Mucosa of rectum (tissue), 2 donors: ENCODE measurements at regions not wholly inside any gene's neighbourhood (a gene's known extent, or its start where the extent isn't known, plus 50 kb on each side); places are given as distances from the start of the nearest gene placed in this dataset.
"Not testable (repeated sequence)": the region's sequence is repeated elsewhere in the genome, so short reads cannot be mapped to it uniquely, and the experiment has no call there.

Source experiments
- H3K27ac ChIP-seq, 2 donors: one replicate each; pipeline ENCODE4 v1.7.0; 2013; ENCODE audit warnings: inconsistent platforms in 2 of 2, low read depth in 2 of 2, low read length in 2 of 2
- H3K27me3 ChIP-seq, 2 donors: one replicate each; pipeline ENCODE4 v1.7.0; 2013; ENCODE audit warnings: low read length in 2 of 2; ENCODE audit not compliant: control insufficient read depth in 2 of 2, insufficient read depth in 2 of 2
- H3K36me3 ChIP-seq, 2 donors: one replicate each; pipeline ENCODE4 v1.7.0; 2013; ENCODE audit warnings: low read length in 2 of 2; ENCODE audit not compliant: control insufficient read depth in 2 of 2, insufficient read depth in 2 of 2
- H3K4me1 ChIP-seq, 2 donors: one replicate each; pipeline ENCODE4 v1.7.0; 2013; ENCODE audit warnings: low read length in 2 of 2, mild to moderate bottlenecking in 1 of 2; ENCODE audit not compliant: control insufficient read depth in 2 of 2, insufficient read depth in 2 of 2
- H3K4me3 ChIP-seq, 2 donors: one replicate each; pipeline ENCODE4 v1.7.0; 2013; ENCODE audit warnings: low read length in 2 of 2
- H3K9ac ChIP-seq, 2 donors: one replicate each; pipeline ENCODE4 v1.7.0; 2013; ENCODE audit warnings: low read length in 2 of 2, low read depth in 1 of 2, mild to moderate bottlenecking in 1 of 2
- H3K9me3 ChIP-seq, 2 donors: one replicate each; pipeline ENCODE4 v1.7.0; 2013; ENCODE audit warnings: low read length in 2 of 2; ENCODE audit not compliant: control insufficient read depth in 2 of 2
- donor health status: healthy.
- donor health status: Normal muscosa, but diverticular disease.

GRCh38 chr4:187665086-187665485 is 330.5 kb upstream of the ZFP42 start:
- H3K4me1 ChIP-seq: no peaks in the 10 kb centered on the region
- no peak overlapping the region for H3K9ac ChIP-seq
- H3K27ac ChIP-seq: no peak overlapping the region
- H3K27me3 ChIP-seq: no peaks in the 10 kb centered on the region
- H3K36me3 ChIP-seq: no peaks in the 10 kb centered on the region
- H3K4me3 ChIP-seq: no peak overlapping the region
- no peaks in the 10 kb centered on the region for H3K9me3 ChIP-seq

DNA sequence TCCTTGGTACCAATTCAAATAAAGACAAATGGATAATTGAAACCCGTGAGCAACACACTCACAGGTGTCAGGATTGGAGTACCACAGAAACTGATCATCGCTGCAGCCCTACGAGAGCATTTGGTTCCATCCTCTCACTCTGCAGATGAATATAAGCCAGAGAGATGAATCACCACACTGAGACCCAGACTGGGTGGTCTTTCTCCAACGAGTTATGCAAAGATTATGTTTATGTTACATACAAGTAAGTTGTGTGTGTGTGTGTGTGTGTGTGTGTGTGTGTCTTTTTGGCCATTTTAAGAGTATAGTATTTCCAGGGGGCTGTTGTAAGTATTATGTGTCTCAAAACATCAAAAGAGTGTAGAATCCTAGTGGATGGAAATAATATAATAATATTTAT is 329.5 kb upstream of the ZFP42 start:
- H3K9me3 ChIP-seq: no peaks in the 10 kb centered on the region
- H3K27ac ChIP-seq: no peak overlapping the region
- no peaks in the 10 kb centered on the region for H3K27me3 ChIP-seq
- H3K9ac ChIP-seq: no peak overlapping the region
- H3K4me3 ChIP-seq: no peak overlapping the region
- no peaks in the 10 kb centered on the region for H3K4me1 ChIP-seq
- H3K36me3 ChIP-seq: no peaks in the 10 kb centered on the region

- Histone ChIP-seq H3K9ac (no peak overlapping the region), H3K36me3 (no peaks in the 10 kb centered on the region), H3K27me3 (no peaks in the 10 kb centered on the region), H3K9me3 (no peaks in the 10 kb centered on the region), H3K27ac (no peak overlapping the region), H3K4me1 (no peaks in the 10 kb centered on the region), H3K4me3 (no peak overlapping the region)
These were observed 328.7 kb upstream of the ZFP42 start for GRCh38 chr4:187666697-187667494.

DNA sequence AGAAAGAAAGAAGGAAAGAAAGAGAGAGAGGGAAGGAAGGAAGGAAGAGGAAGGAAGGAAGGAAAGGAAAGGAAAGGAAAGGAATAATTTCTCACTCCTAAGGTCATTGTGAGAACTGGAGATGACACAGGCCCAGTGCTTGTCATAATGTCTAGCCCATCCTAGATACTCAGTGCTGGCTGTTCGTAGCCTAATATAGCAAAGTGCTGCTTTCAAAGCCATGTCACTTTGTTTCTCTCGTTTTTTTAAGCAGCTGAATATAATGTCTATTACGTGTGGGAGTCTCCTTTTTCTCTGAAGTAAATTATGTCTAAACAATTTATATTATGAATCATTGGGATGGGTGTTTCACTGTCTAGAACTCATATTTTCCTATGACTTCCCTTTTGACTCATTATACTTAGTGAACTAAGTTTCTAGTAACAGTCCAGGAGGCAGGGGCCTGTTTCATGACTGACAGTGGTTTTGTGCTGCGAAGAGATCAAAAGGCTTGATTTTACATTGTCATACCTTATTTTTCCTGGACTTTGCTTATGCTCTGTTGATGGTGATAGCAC is 327.0 kb upstream of the ZFP42 start:
- no peak overlapping the region for H3K27ac ChIP-seq

DNA sequence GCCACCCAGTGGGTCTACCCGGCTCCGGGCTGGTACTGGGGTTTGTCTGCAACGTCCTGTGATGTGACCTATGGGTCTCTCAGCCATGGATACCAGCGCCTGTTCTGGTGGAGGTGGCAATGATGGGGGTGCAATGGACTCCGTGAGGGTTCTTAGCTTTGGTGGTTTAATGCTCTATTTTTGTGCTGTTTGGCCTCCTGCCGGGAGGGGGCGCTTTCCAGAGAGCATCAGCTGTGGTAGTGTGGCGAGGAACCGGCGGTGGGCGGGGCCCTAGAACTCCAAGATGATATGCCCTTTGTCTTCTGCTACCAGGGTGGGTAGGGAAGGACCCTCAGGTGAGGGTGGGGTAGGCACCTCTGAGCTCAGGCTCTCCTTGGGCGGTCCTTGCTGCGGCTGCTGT is 324.1 kb upstream of the ZFP42 start:
- H3K9me3 ChIP-seq, H3K27ac ChIP-seq, H3K36me3 ChIP-seq, H3K4me1 ChIP-seq, H3K27me3 ChIP-seq, H3K9ac ChIP-seq, H3K4me3 ChIP-seq: not testable (repeated sequence)

More for the DNA sequence above, 327.0 kb upstream of the ZFP42 start:
- Histone ChIP-seq H3K4me1 (no peaks in the 10 kb centered on the region), H3K27me3 (no peaks in the 10 kb centered on the region), H3K9me3 (no peaks in the 10 kb centered on the region), H3K36me3 (no peaks in the 10 kb centered on the region), H3K4me3 (no peak overlapping the region), H3K9ac (no peak overlapping the region)

DNA sequence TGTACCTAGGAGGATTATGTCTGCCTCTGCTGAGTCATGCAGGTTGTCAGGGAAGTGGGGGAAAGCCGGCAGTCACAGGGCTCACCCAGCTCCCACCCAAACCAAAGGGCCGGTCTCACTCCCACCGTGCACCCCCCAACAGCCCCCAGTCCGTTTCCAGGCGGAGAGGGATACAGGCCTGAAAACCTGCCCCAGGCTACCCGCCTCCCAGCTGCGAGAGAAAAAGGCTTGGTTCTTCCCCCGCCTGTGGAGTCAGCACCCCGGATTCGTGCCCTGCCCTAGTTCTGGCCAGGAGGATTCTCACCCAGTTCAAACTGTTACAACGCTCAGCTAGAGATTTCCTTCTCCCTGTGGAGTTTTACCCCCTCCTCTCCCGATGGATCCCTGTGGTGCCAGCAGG is 323.6 kb upstream of the ZFP42 start:
- H3K9ac ChIP-seq, H3K4me3 ChIP-seq, H3K36me3 ChIP-seq, H3K27ac ChIP-seq, H3K4me1 ChIP-seq, H3K27me3 ChIP-seq, H3K9me3 ChIP-seq: not testable (repeated sequence)

DNA sequence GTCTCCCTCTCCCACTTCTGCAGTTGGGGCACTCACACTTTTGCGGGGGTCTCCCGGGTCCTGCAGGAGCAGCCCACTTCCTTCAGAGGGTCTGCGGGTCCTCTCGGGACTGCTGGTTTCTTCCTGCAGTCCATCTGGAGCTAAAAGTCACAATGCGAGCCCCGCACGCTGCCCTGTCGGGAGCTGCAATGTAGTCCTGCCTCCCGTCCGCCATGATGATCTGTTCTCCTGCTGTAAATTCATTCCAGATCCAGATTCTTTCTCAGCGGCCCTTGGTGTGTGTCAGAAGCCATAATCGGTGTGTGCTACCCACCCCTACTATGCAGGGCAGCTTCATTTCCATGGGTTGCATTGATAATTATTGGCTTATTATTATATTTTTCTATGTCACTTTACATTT is 323.0 kb upstream of the ZFP42 start:
- H3K9ac ChIP-seq, H3K4me3 ChIP-seq, H3K4me1 ChIP-seq, H3K36me3 ChIP-seq, H3K27me3 ChIP-seq, H3K27ac ChIP-seq, H3K9me3 ChIP-seq: not testable (repeated sequence)

DNA sequence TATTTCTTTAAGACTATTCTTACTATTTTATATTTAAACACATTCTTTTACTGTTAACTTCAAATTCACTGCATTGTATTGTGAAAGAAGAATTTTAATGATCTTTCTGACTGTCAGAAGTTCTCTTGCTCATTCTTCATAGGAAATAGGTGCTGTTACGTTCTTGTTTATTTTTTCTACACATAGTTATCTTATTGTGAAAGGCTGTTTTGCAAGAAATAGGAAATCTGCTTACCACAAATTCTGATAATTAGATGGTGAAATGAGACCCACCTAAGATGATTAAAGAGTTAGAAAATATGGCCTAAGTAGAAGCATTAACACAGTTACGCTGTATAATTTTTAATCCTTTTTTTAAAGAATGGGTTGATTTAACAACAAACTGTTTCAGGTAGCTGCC is 316.1 kb upstream of the ZFP42 start:
- H3K4me3 ChIP-seq: no peak overlapping the region
- H3K36me3 ChIP-seq: no peaks in the 10 kb centered on the region
- no peak overlapping the region for H3K27ac ChIP-seq
- H3K9me3 ChIP-seq: no peaks in the 10 kb centered on the region
- H3K4me1 ChIP-seq: no peaks in the 10 kb centered on the region
- H3K9ac ChIP-seq: no peak overlapping the region
- no peaks in the 10 kb centered on the region for H3K27me3 ChIP-seq

- Histone ChIP-seq H3K27me3 (no peaks in the 10 kb centered on the region), H3K36me3 (no peaks in the 10 kb centered on the region), H3K4me1 (no peaks in the 10 kb centered on the region), H3K4me3 (no peak overlapping the region), H3K27ac (no peak overlapping the region), H3K9me3 (no peaks in the 10 kb centered on the region), H3K9ac (no peak overlapping the region)
These were observed 310.3 kb upstream of the ZFP42 start for GRCh38 chr4:187685247-187685646.

DNA sequence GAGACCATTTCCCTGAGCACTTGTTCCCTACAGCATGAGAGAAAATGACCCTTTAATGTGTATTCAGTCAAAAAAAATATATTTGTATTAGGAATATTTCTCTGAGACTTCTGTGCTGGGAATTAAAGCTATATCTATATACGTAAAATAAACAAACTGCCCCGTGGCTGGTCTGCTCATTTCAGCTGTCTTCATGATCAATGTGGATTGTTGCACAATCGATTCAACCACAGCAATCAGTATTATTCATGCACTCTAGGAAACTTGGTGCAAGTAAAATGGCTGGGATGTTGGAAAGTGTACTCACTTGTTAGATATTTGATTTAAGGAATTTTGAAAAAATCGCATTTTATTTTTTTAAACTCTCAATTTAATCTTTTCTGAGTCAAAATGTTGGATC is 307.9 kb upstream of the ZFP42 start:
- H3K36me3 ChIP-seq: no peaks in the 10 kb centered on the region
- H3K27ac ChIP-seq: no peak overlapping the region
- no peaks in the 10 kb centered on the region for H3K4me1 ChIP-seq
- no peaks in the 10 kb centered on the region for H3K9me3 ChIP-seq
- no peak overlapping the region for H3K4me3 ChIP-seq
- H3K9ac ChIP-seq: no peak overlapping the region
- H3K27me3 ChIP-seq: no peaks in the 10 kb centered on the region
